ENCODE measurements at regions not wholly inside any gene's neighbourhood (a gene's known extent, or its start where the extent isn't known, plus 50 kb on each side); places are given as distances from the start of the nearest gene placed in this dataset.
A peak's percentile ranks its signal among the peaks of the same experiment; 100 is the strongest.

GRCh38 chr6:84489598-84489997 lies 262.2 kb upstream of the CEP162 start:
- no peak for DNase-seq (ENCODE audit: low read depth)
- TF ChIP-seq CTCF (IDR thresholded peaks at IDR 0.05; ENCODE audit: insufficient read depth, low read depth, low read length): no peak
- ChIA-PET CTCF (no interaction called here), POLR2A (no interaction called here)
- H3K4me3 ChIP-seq (ENCODE audit: low read depth, low read length): no peak overlapping the region
- no peaks in the 10 kb centered on the region for H3K27me3 ChIP-seq (ENCODE audit: control insufficient read depth, insufficient read depth, low read length)
- no peaks in the 10 kb centered on the region for H3K36me3 ChIP-seq (ENCODE audit: control insufficient read depth, insufficient read depth, low read length)

GRCh38 chr6:84486526-84486925 lies 259.1 kb upstream of the CEP162 start:
- no peak for DNase-seq (ENCODE audit: low read depth)
- ChIA-PET POLR2A (no interaction called here), CTCF (no interaction called here)
- no peak for TF ChIP-seq CTCF (IDR thresholded peaks at IDR 0.05; ENCODE audit: insufficient read depth, low read depth, low read length)
- Histone ChIP-seq H3K36me3 (ENCODE audit: control insufficient read depth, insufficient read depth, low read length) (no peaks in the 10 kb centered on the region), H3K4me3 (ENCODE audit: low read depth, low read length) (no peak overlapping the region), H3K27me3 (ENCODE audit: control insufficient read depth, insufficient read depth, low read length) (no peaks in the 10 kb centered on the region)

- H3K27me3 ChIP-seq (ENCODE audit: control insufficient read depth, insufficient read depth, low read length): no peaks in the 10 kb centered on the region
- no peak for TF ChIP-seq CTCF (IDR thresholded peaks at IDR 0.05; ENCODE audit: insufficient read depth, low read depth, low read length)
- H3K4me3 ChIP-seq (ENCODE audit: low read depth, low read length): no peak overlapping the region
- POLR2A ChIA-PET: no interaction called here
- no peak for DNase-seq (ENCODE audit: low read depth)
- H3K36me3 ChIP-seq (ENCODE audit: control insufficient read depth, insufficient read depth, low read length): no peaks in the 10 kb centered on the region
- CTCF ChIA-PET: interaction anchor here (1.1 kb wide), 1 partner anchor 293 kb away, joined by 3 read pairs; no protein-coding TSS in a partner anchor
Observed at GRCh38 chr6:84469144-84469543, 241.7 kb upstream of the CEP162 start.

- no peak for DNase-seq (ENCODE audit: low read depth)
- Histone ChIP-seq H3K36me3 (ENCODE audit: control insufficient read depth, insufficient read depth, low read length) (no peaks in the 10 kb centered on the region), H3K27me3 (ENCODE audit: control insufficient read depth, insufficient read depth, low read length) (no peaks in the 10 kb centered on the region), H3K4me3 (ENCODE audit: low read depth, low read length) (no peak overlapping the region)
- no peak for TF ChIP-seq CTCF (IDR thresholded peaks at IDR 0.05; ENCODE audit: insufficient read depth, low read depth, low read length)
- CTCF ChIA-PET: no interaction called here
- POLR2A ChIA-PET: no interaction called here
Observed at GRCh38 chr6:84467296-84467695, 239.9 kb upstream of the CEP162 start.

GRCh38 chr6:84466511-84466910 lies 239.1 kb upstream of the CEP162 start:
- no peaks in the 10 kb centered on the region for H3K36me3 ChIP-seq (ENCODE audit: control insufficient read depth, insufficient read depth, low read length)
- TF ChIP-seq CTCF (IDR thresholded peaks at IDR 0.05; ENCODE audit: insufficient read depth, low read depth, low read length): no peak
- CTCF ChIA-PET: interaction anchor here (0.6 to 1.0 kb wide), 2 partner anchors 14 to 22 kb away, joined by 3 to 4 read pairs; no protein-coding TSS in a partner anchor
- H3K27me3 ChIP-seq (ENCODE audit: control insufficient read depth, insufficient read depth, low read length): no peaks in the 10 kb centered on the region
- DNase-seq (ENCODE audit: low read depth): peak; percentile 7
- H3K4me3 ChIP-seq (ENCODE audit: low read depth, low read length): no peak overlapping the region
- POLR2A ChIA-PET: no interaction called here

All from BJ (cell line).